ENCODE measurements at regions not wholly inside any gene's neighbourhood (a gene's known extent, or its start where the extent isn't known, plus 50 kb on each side); places are given as distances from the start of the nearest gene placed in this dataset.

DNA sequence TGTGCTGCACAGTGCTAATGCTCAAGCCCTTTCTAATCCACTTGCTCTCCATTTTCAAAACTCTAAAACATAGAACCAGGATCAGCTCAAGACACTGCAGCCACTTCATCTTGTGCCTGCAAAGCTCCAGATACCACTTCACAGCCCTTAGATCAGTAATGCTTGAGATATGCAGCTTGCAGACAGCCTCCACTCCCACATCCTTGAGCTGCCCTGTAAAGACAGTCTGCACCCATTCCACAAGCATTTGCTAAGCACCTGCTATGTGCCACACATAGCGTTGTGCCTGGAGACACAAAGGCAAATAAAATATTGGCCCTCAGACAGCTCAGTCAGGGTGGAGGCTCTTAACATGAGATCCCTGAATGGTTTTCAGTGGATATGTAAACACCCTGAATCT, 192.5 kb upstream of the SNX19 start:
- TF ChIP-seq EZH2phosphoT487 (IDR thresholded peaks at IDR 0.05; ENCODE audit: borderline replicate concordance, low read depth, low read length) = no peak
- TF ChIP-seq, protein P1, sequence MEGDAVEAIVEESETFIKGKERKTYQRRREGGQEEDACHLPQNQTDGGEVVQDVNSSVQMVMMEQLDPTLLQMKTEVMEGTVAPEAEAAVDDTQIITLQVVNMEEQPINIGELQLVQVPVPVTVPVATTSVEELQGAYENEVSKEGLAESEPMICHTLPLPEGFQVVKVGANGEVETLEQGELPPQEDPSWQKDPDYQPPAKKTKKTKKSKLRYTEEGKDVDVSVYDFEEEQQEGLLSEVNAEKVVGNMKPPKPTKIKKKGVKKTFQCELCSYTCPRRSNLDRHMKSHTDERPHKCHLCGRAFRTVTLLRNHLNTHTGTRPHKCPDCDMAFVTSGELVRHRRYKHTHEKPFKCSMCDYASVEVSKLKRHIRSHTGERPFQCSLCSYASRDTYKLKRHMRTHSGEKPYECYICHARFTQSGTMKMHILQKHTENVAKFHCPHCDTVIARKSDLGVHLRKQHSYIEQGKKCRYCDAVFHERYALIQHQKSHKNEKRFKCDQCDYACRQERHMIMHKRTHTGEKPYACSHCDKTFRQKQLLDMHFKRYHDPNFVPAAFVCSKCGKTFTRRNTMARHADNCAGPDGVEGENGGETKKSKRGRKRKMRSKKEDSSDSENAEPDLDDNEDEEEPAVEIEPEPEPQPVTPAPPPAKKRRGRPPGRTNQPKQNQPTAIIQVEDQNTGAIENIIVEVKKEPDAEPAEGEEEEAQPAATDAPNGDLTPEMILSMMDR (conservative IDR thresholded peaks at IDR 0.05; ENCODE audit: low read length) = no peak
